H1 (cell line): ENCODE measurements at regions not wholly inside any gene's neighbourhood (a gene's known extent, or its start where the extent isn't known, plus 50 kb on each side); places are given as distances from the start of the nearest gene placed in this dataset.

Experiments
- CTCF ChIA-PET: fragments of 300-600 bp; sonication (Branson Sonifier 250); formaldehyde crosslinking; loops from one replicate; lab custom pipeline; 2021; ENCODE audit not compliant: partially characterized antibody; lab: Charles Lee
- POLR2A ChIA-PET: fragments of 300-600 bp; sonication (Branson Sonifier 250); formaldehyde crosslinking; loops from one replicate; lab custom pipeline; 2021; ENCODE audit warnings: inconsistent platforms; ENCODE audit not compliant: partially characterized antibody; lab: Charles Lee
- DNase-seq, 2 experiments: peaks; one replicate each; pipeline versions ENCODE4 v3.0.0 to v3.0.0-alpha.2; 2010 to 2022; ENCODE audit warnings: low spot score in 2 of 2, low read depth in 1 of 2, mixed read lengths in 1 of 2
- FAIRE-seq: peaks from 2 replicates; lab custom pipeline; 2011; peaks lifted over from hg19 to GRCh38; lab: Jason Lieb, UNC
- H2AFZ ChIP-seq: 2 replicates; pipeline ENCODE4 v1.8.1; 2012; ENCODE audit warnings: low read length, inconsistent platforms
- H2AK5ac ChIP-seq: 2 replicates; pipeline ENCODE4 v1.6.1; 2013; ENCODE audit warnings: low read depth, low read length
- H2BK120ac ChIP-seq: replicated peaks from 2 replicates; pipeline ENCODE3; 2013; ENCODE audit warnings: low read depth, low read length, inconsistent platforms
- H2BK12ac ChIP-seq: 2 replicates; pipeline ENCODE4 v1.6.1; 2013; ENCODE audit warnings: low read depth, low read length
- H2BK15ac ChIP-seq: 2 replicates; pipeline ENCODE4 v1.6.1; 2013; ENCODE audit warnings: low read length
- H2BK20ac ChIP-seq: 2 replicates; pipeline ENCODE4 v1.6.1; 2013; ENCODE audit warnings: low read length
- H2BK5ac ChIP-seq: 2 replicates; pipeline ENCODE4 v1.6.1; 2013; ENCODE audit warnings: low read depth, low read length
- H3K14ac ChIP-seq: 2 replicates; pipeline ENCODE4 v1.6.1; 2013; ENCODE audit warnings: inconsistent platforms; ENCODE audit not compliant: insufficient read length
- H3K18ac ChIP-seq: 2 replicates; pipeline ENCODE4 v1.6.1; 2013; ENCODE audit warnings: low read length; ENCODE audit errors: extremely low read depth
- H3K23ac ChIP-seq: 2 replicates; pipeline ENCODE4 v1.6.1; 2013; ENCODE audit warnings: inconsistent platforms; ENCODE audit not compliant: insufficient read length
- H3K23me2 ChIP-seq: 2 replicates; pipeline ENCODE4 v1.6.1; 2013; ENCODE audit warnings: low read depth, low read length
- H3K27ac ChIP-seq: 2 replicates; pipeline ENCODE4 v1.6.1; 2011; ENCODE audit warnings: low read depth, low read length, inconsistent platforms
- H3K27me3 ChIP-seq, 4 experiments: replicated peaks in 1 of 4; 1 replicate in 1 of 4; 2 replicates in 3 of 4; pipeline versions ENCODE4 v1.6.1 to v1.8.1; 2011 to 2013; ENCODE audit warnings: low read length in 3 of 4, mild to moderate bottlenecking in 3 of 4, inconsistent platforms in 2 of 4, mixed read lengths in 2 of 4, moderate library complexity in 1 of 4; ENCODE audit not compliant: control insufficient read depth in 3 of 4, insufficient read depth in 3 of 4; ENCODE audit errors: extremely low read depth in 1 of 4
- H3K36me3 ChIP-seq, 4 experiments: 2 replicates each; pipeline versions ENCODE4 v1.6.1 to v1.8.1; 2011 to 2013; ENCODE audit warnings: mild to moderate bottlenecking in 4 of 4, low read length in 3 of 4, moderate library complexity in 2 of 4, control low read depth in 1 of 4, inconsistent platforms in 1 of 4; ENCODE audit not compliant: insufficient read depth in 4 of 4, control insufficient read depth in 2 of 4
- H3K4ac ChIP-seq: replicated peaks from 2 replicates; pipeline ENCODE3; 2013; ENCODE audit warnings: low read length, low read depth, mixed read lengths, inconsistent platforms; ENCODE audit not compliant: insufficient read length
- H3K4me1 ChIP-seq, 4 experiments: replicated peaks in 1 of 4; 1 replicate in 1 of 4; 2 replicates in 3 of 4; pipeline versions ENCODE4 v1.6.1 to v1.8.1; 2011 to 2013; ENCODE audit warnings: low read length in 3 of 4, inconsistent platforms in 2 of 4, mixed read lengths in 1 of 4; ENCODE audit not compliant: insufficient read depth in 4 of 4, control insufficient read depth in 3 of 4
- H3K4me2 ChIP-seq, 2 experiments: 2 replicates each; pipeline versions ENCODE4 v1.6.1 to v1.8.1; 2011 to 2013; ENCODE audit warnings: low read depth in 2 of 2, low read length in 2 of 2, control low read depth in 1 of 2, inconsistent platforms in 1 of 2, mild to moderate bottlenecking in 1 of 2; ENCODE audit not compliant: insufficient read depth in 1 of 2
- H3K4me3 ChIP-seq, 4 experiments: fragments of 200-600, 300-600 bp in 1 of 4; sonication (generic), shearing (Covaris generic), sonication (Bioruptor Twin) in 1 of 4; 2 replicates each; pipeline versions ENCODE4 v1.5.1 to v1.8.1; 2011 to 2016; ENCODE audit warnings: low read length in 4 of 4, low read depth in 3 of 4, control low read depth in 2 of 4, inconsistent platforms in 2 of 4, mild to moderate bottlenecking in 2 of 4, mixed read lengths in 1 of 4, moderate library complexity in 1 of 4; ENCODE audit not compliant: insufficient read depth in 2 of 4; ENCODE audit errors: extremely low read depth in 1 of 4
- H3K56ac ChIP-seq: replicated peaks from 2 replicates; pipeline ENCODE3; 2013; ENCODE audit warnings: low read depth, mild to moderate bottlenecking, mixed read lengths, low read length, inconsistent platforms; ENCODE audit not compliant: insufficient read length
- H3K79me1 ChIP-seq: 2 replicates; pipeline ENCODE4 v1.6.1; 2013; ENCODE audit warnings: low read depth, low read length, control low read depth
- H3K79me2 ChIP-seq, 2 experiments: 2 replicates each; pipeline versions ENCODE4 v1.6.1 to v1.8.1; 2012 to 2013; ENCODE audit warnings: low read length in 2 of 2, mild to moderate bottlenecking in 2 of 2, inconsistent platforms in 1 of 2; ENCODE audit not compliant: insufficient read depth in 2 of 2, control insufficient read depth in 1 of 2
- H3K9ac ChIP-seq, 4 experiments: replicated peaks in 1 of 4; 1 replicate in 1 of 4; 2 replicates in 3 of 4; pipeline versions ENCODE4 v1.6.1 to v1.8.1; 2011 to 2013; ENCODE audit warnings: low read depth in 3 of 4, low read length in 3 of 4, control low read depth in 2 of 4, mild to moderate bottlenecking in 2 of 4, moderate library complexity in 2 of 4, inconsistent platforms in 1 of 4; ENCODE audit errors: extremely low read depth in 1 of 4
- H3K9me3 ChIP-seq, 2 experiments: 2 replicates each; pipeline versions ENCODE4 v1.6.1 to v1.8.1; 2012 to 2013; ENCODE audit warnings: mild to moderate bottlenecking in 2 of 2, moderate library complexity in 2 of 2, control low read depth in 1 of 2, inconsistent platforms in 1 of 2, low read depth in 1 of 2, low read length in 1 of 2, mixed read lengths in 1 of 2; ENCODE audit not compliant: insufficient read depth in 2 of 2
- H4K20me1 ChIP-seq, 2 experiments: replicated peaks in 1 of 2; 2 replicates each; pipeline versions ENCODE3 to v1.8.1; 2011 to 2013; ENCODE audit warnings: inconsistent platforms in 2 of 2, low read length in 2 of 2, mild to moderate bottlenecking in 1 of 2; ENCODE audit not compliant: insufficient read depth in 2 of 2, control insufficient read depth in 1 of 2
- H4K5ac ChIP-seq: 2 replicates; pipeline ENCODE4 v1.6.1; 2013; ENCODE audit warnings: low read length, low read depth, mixed read lengths, inconsistent platforms; ENCODE audit not compliant: insufficient read length
- H4K8ac ChIP-seq: 2 replicates; pipeline ENCODE4 v1.8.0; 2013; ENCODE audit warnings: mild to moderate bottlenecking, moderate library complexity, low read length, inconsistent platforms; ENCODE audit not compliant: insufficient read depth; ENCODE audit errors: extremely low read depth
- H4K91ac ChIP-seq: replicated peaks from 2 replicates; pipeline ENCODE3; 2013; ENCODE audit warnings: low read length, mixed read lengths, inconsistent platforms; ENCODE audit not compliant: insufficient read length
- ATF3 ChIP-seq: IDR thresholded peaks from 2 replicates; pipeline ENCODE4 v1.6.1; 2011; ENCODE audit warnings: low read depth, mild to moderate bottlenecking, low read length; ENCODE audit not compliant: insufficient read depth
- BCL11A ChIP-seq, 2 experiments: IDR thresholded peaks; one replicate each; pipeline ENCODE4 v1.6.1; 2011; ENCODE audit warnings: low read depth in 2 of 2, low read length in 2 of 2, mild to moderate bottlenecking in 2 of 2
- BRCA1 ChIP-seq: IDR thresholded peaks from 2 replicates; pipeline ENCODE4 v1.6.1; 2012; ENCODE audit warnings: low read depth, low read length, improper control_type of control experiment
- CBX8 ChIP-seq: fragments of 300-800, 300-1000 bp; sonication (generic); IDR thresholded peaks from 2 replicates; pipeline ENCODE4 v1.7.1; 2016; ENCODE audit warnings: low read depth, low read length, borderline replicate concordance
- CREB1 ChIP-seq: IDR thresholded peaks from 2 replicates; pipeline ENCODE4 v1.6.1; 2012; ENCODE audit warnings: inconsistent platforms
- GABPA ChIP-seq: IDR thresholded peaks from 2 replicates; pipeline ENCODE4 v1.6.1; 2011; ENCODE audit warnings: mild to moderate bottlenecking, low read length, moderate library complexity, borderline replicate concordance; ENCODE audit not compliant: insufficient read depth
- KDM5A ChIP-seq: fragments of 200-600 bp; IDR thresholded peaks from 2 replicates; pipeline ENCODE4 v1.7.1; 2012; ENCODE audit warnings: mild to moderate bottlenecking, low read length, inconsistent platforms, mixed read lengths
- NANOG ChIP-seq: IDR thresholded peaks from 2 replicates; pipeline ENCODE4 v1.6.1; 2011; ENCODE audit warnings: low read length, low read depth, mild to moderate bottlenecking, inconsistent platforms; ENCODE audit not compliant: insufficient read depth, poor library complexity, severe bottlenecking
- POLR2A ChIP-seq, 2 experiments: IDR thresholded peaks; 1 replicate in 1 of 2; 2 replicates in 1 of 2; pipeline ENCODE4 v1.6.1; 2011; ENCODE audit warnings: low read depth in 2 of 2, low read length in 2 of 2, mild to moderate bottlenecking in 2 of 2; ENCODE audit errors: control extremely low read depth in 1 of 2
- POLR2AphosphoS5 ChIP-seq: IDR thresholded peaks from 2 replicates; pipeline ENCODE4 v1.6.1; 2011; ENCODE audit warnings: low read depth, low read length
- RNF2 ChIP-seq: fragments of 200-900, 300-1000 bp; sonication (generic); IDR thresholded peaks from 2 replicates; pipeline ENCODE4 v1.7.1; 2016; ENCODE audit warnings: borderline replicate concordance, low read depth, mild to moderate bottlenecking, antibody characterized with exemption, low read length; ENCODE audit not compliant: poor library complexity, severe bottlenecking; ENCODE audit errors: missing control alignments
- SP4 ChIP-seq: IDR thresholded peaks from 2 replicates; pipeline ENCODE4 v1.6.1; 2012; ENCODE audit warnings: low read length, inconsistent platforms
- TAF7 ChIP-seq: optimal IDR thresholded peaks from 2 replicates; pipeline ENCODE3; 2011; ENCODE audit warnings: low read depth, mild to moderate bottlenecking, inconsistent platforms, low read length, moderate library complexity, borderline replicate concordance
- TEAD4 ChIP-seq: IDR thresholded peaks from 2 replicates; pipeline ENCODE4 v1.6.1; 2012; ENCODE audit warnings: low read depth, low read length, inconsistent platforms, mixed read lengths
- YY1 ChIP-seq: IDR thresholded peaks from 2 replicates; pipeline ENCODE4 v1.6.1; 2011; ENCODE audit warnings: low read depth, mild to moderate bottlenecking, low read length
- WGBS, 2 experiments: shearing (Covaris generic) in 1 of 2; methylation state at CpG; one replicate each; pipeline versions ENCODE4 v1.1.6 to v1.1.7; 2013 to 2015; ENCODE audit warnings: low lambda C conversion rate in 2 of 2, mixed read lengths in 2 of 2, inconsistent platforms in 1 of 2, low coverage in 1 of 2, missing lambda C conversion rate in 1 of 2; ENCODE audit not compliant: insufficient replicate concordance in 2 of 2, insufficient coverage in 1 of 2, insufficient read length in 1 of 2; ENCODE audit errors: extremely low coverage in 1 of 2, missing lambda C conversion rate in 1 of 2; 5-methylcytosine and 5-hydroxymethylcytosine counted together

GRCh38 chr2:4152051-4152450 is 448.7 kb downstream of the DCDC2C start:
- H3K36me3 ChIP-seq = no peaks in the 10 kb centered on the region
- no peak overlapping the region for H4K91ac ChIP-seq
- ChIA-PET CTCF (no interaction called here), POLR2A (no interaction called here)
- no peak overlapping the region for H4K8ac ChIP-seq
- H3K23ac ChIP-seq = no peak overlapping the region
- FAIRE-seq (no peak), DNase-seq (no peak)
- no peak overlapping the region for H3K4me2 ChIP-seq
- H3K79me1 ChIP-seq = no peaks in the 10 kb centered on the region
- no peak overlapping the region for H3K4me3 ChIP-seq
- H4K5ac ChIP-seq = no peak overlapping the region
- H3K23me2 ChIP-seq = no peaks in the 10 kb centered on the region
- no peak overlapping the region for H3K9ac ChIP-seq
- no peak overlapping the region for H2BK5ac ChIP-seq
- no peak overlapping the region for H2BK20ac ChIP-seq
- no peak overlapping the region for H3K4ac ChIP-seq
- no peak overlapping the region for H3K27ac ChIP-seq
- WGBS, 2 experiments = 80% methylated on average over 1 of the region's 1 CpG; no CpG with 5 or more reads in 1 of the 2 experiments
- peaks cover 0 to 2% (median 0%) of the 10 kb centered on the region in 4 experiments; a peak in 1 of 7 replicates for H3K4me1 ChIP-seq
- no peaks in the 10 kb centered on the region for H3K79me2 ChIP-seq
- H3K56ac ChIP-seq = no peak overlapping the region
- no peak overlapping the region for H2BK120ac ChIP-seq
- no peak overlapping the region for H2AK5ac ChIP-seq
- H4K20me1 ChIP-seq = no peaks in the 10 kb centered on the region
- H3K18ac ChIP-seq = no peak overlapping the region
- H2AFZ ChIP-seq = no peak overlapping the region
- no peaks in the 10 kb centered on the region for H3K27me3 ChIP-seq
- H2BK15ac ChIP-seq = no peak overlapping the region
- H3K14ac ChIP-seq = no peak overlapping the region
- peaks cover 0 to 2% of the 10 kb centered on the region in 2 experiments; a peak in 1 of 4 replicates for H3K9me3 ChIP-seq
- H2BK12ac ChIP-seq = no peak overlapping the region
- TF ChIP-seq SP4 = no peak
- TF ChIP-seq CREB1 = no peak
- no peak for TF ChIP-seq BCL11A (IDR thresholded peaks at IDR 0.05; ENCODE audit: low read depth in 2 of 2, low read length in 2 of 2)
- TF ChIP-seq TEAD4 = no peak
- TF ChIP-seq KDM5A = no peak
- TF ChIP-seq BRCA1 = no peak
- no peak for TF ChIP-seq POLR2AphosphoS5
- no peak for TF ChIP-seq NANOG
- TF ChIP-seq CBX8 = no peak
- no peak for TF ChIP-seq POLR2A (IDR thresholded peaks at IDR 0.05; ENCODE audit: control extremely low read depth in 1 of 2, low read depth in 2 of 2, low read length in 2 of 2)
- no peak for TF ChIP-seq TAF7
- TF ChIP-seq ATF3 = no peak
- TF ChIP-seq YY1 = no peak
- TF ChIP-seq RNF2 = no peak
- no peak for TF ChIP-seq GABPA
